Sigmoid colon (tissue), 6 donors: ENCODE measurements at regions not wholly inside any gene's neighbourhood (a gene's known extent, or its start where the extent isn't known, plus 50 kb on each side); places are given as distances from the start of the nearest gene placed in this dataset.

ENCODE experiments used
- DNase-seq: peaks from one replicate; pipeline ENCODE4 v3.0.0-alpha.2; 2019
- H3K27ac ChIP-seq, 4 donors: fragments of 200-600 bp; sonication (generic); one replicate each; pipeline ENCODE4 v1.5.1; 2016 to 2019; ENCODE audit warnings: mild to moderate bottlenecking in 1 of 4
- H3K27me3 ChIP-seq, 3 donors: fragments of 200-600 bp; sonication (generic); one replicate each; pipeline ENCODE4 v1.5.1; 2019; ENCODE audit warnings: mild to moderate bottlenecking in 1 of 3
- H3K36me3 ChIP-seq, 4 donors: fragments of 200-600 bp; sonication (generic); one replicate each; pipeline ENCODE4 v1.5.1; 2016 to 2019
- H3K4me1 ChIP-seq, 4 donors: fragments of 200-600 bp; sonication (generic); one replicate each; pipeline ENCODE4 v1.5.1; 2017 to 2019
- H3K4me3 ChIP-seq, 4 donors: fragments of 200-600 bp; sonication (generic); one replicate each; pipeline ENCODE4 v1.5.1; 2017 to 2019; ENCODE audit warnings: mild to moderate bottlenecking in 2 of 4, moderate library complexity in 1 of 4
- H3K9me3 ChIP-seq, 4 donors: fragments of 200-600 bp in 3 of 4; sonication (generic) in 3 of 4; one replicate each; pipeline versions ENCODE4 v1.5.1 to v1.6.1; 2013 to 2019
- EP300 ChIP-seq, 4 donors: sonication (generic); formaldehyde crosslinking; IDR thresholded peaks; one replicate each; pipeline ENCODE4 v1.6.1; 2017; ENCODE audit warnings: antibody characterized with exemption in 4 of 4
- POLR2A ChIP-seq, 2 donors: fragments of 450-650 bp; IDR thresholded peaks; one replicate each; pipeline ENCODE4 v1.6.1; 2016; ENCODE audit warnings: antibody characterized with exemption in 2 of 2, mild to moderate bottlenecking in 2 of 2, moderate library complexity in 2 of 2
- POLR2AphosphoS5 ChIP-seq, 4 donors: sonication (generic); formaldehyde crosslinking; IDR thresholded peaks; one replicate each; pipeline ENCODE4 v1.6.1; 2017; ENCODE audit warnings: antibody characterized with exemption in 4 of 4
- WGBS, 2 donors: extraction: QIAGEN DNeasy Blood & Tissue Kit; methylation state at CpG; one replicate each; pipeline ENCODE4 v1.1.7; 2013; 5-methylcytosine and 5-hydroxymethylcytosine counted together
- intact Hi-C: fragments of 100-400 bp; cut with DNase I; formaldehyde crosslinking; loops from one replicate; pipeline ENCODE4 v1.15.1; 2023
- TF ChIP-seq, protein P1 (sequence below), 4 experiments: fragments of 450-650 bp in 3 of 4; fragments of 200-600 bp in 1 of 4; IDR thresholded peaks; one replicate each; pipeline ENCODE4 v1.5.1; 2016 to 2019; ENCODE audit warnings: antibody characterized with exemption in 4 of 4, mild to moderate bottlenecking in 3 of 4, moderate library complexity in 2 of 4
- donor health status: healthy with polysubstance abuse.
- donor health status: healthy.

DNA sequence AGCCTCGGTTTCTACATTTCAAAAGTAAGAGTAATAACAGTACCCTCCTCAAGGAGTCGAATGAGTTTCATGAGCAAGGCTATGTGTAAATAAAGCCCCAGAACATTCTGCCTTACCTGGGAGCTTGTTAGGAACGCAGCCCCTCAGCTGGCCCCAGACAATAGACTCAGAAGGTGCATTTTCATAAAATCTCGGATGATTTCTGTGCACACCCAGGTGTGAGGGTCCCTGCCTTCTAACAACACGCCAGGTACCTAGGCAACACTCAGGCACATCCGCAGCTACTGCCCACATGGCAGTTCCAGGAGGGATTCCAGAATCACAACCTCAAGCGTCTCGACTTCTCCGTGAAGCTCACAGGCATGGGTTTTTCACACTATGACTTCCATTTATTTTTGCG, 226.5 kb upstream of the CDH4 start:
- Histone ChIP-seq H3K27ac (no peak overlapping the region), H3K4me1 (no peaks in the 10 kb centered on the region), H3K9me3 (no peaks in the 10 kb centered on the region), H3K27me3 (peaks cover 0 to 3% (median 0%) of the 10 kb centered on the region in 3 donors), H3K36me3 (no peaks in the 10 kb centered on the region), H3K4me3 (no peak overlapping the region)
- no peak for DNase-seq
- 78 to 87% methylated on average over 10 of the region's 10 CpGs for WGBS, 2 donors
- TF ChIP-seq, protein P1, sequence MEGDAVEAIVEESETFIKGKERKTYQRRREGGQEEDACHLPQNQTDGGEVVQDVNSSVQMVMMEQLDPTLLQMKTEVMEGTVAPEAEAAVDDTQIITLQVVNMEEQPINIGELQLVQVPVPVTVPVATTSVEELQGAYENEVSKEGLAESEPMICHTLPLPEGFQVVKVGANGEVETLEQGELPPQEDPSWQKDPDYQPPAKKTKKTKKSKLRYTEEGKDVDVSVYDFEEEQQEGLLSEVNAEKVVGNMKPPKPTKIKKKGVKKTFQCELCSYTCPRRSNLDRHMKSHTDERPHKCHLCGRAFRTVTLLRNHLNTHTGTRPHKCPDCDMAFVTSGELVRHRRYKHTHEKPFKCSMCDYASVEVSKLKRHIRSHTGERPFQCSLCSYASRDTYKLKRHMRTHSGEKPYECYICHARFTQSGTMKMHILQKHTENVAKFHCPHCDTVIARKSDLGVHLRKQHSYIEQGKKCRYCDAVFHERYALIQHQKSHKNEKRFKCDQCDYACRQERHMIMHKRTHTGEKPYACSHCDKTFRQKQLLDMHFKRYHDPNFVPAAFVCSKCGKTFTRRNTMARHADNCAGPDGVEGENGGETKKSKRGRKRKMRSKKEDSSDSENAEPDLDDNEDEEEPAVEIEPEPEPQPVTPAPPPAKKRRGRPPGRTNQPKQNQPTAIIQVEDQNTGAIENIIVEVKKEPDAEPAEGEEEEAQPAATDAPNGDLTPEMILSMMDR (IDR thresholded peaks at IDR 0.05): no peak
- TF ChIP-seq EP300 (IDR thresholded peaks at IDR 0.05) (no peak), POLR2AphosphoS5 (IDR thresholded peaks at IDR 0.05) (no peak), POLR2A (IDR thresholded peaks at IDR 0.05) (no peak)
- intact Hi-C loops: no loop called here

DNA sequence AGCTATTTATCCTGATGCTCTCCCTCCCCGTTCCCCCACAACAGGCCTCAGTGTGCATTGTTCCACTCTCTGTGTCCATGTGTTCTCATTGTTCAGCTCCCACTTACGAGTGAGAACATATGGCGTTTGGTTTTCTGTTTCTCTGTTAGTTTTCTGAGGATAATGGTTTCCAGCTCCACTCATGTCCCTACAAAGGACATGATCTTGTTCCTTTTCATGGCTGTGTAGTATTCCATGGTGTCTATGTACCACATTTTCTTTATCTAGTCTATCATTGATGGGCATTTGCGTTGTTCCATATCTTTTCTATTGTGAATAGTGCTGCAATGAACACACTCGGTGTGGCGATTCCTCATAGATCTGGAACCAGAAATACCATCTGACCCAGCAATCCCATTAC, 225.9 kb upstream of the CDH4 start:
- no peak for TF ChIP-seq POLR2AphosphoS5 (IDR thresholded peaks at IDR 0.05)
- no peak for TF ChIP-seq EP300 (IDR thresholded peaks at IDR 0.05)
- no peak for TF ChIP-seq POLR2A (IDR thresholded peaks at IDR 0.05)
- TF ChIP-seq, protein P1 (IDR thresholded peaks at IDR 0.05): no peak
- 93 to 95% methylated on average over 6 of the region's 6 CpGs for WGBS, 2 donors
- H3K4me3 ChIP-seq: no peak overlapping the region
- no peak for DNase-seq
- H3K9me3 ChIP-seq: no peaks in the 10 kb centered on the region
- no peaks in the 10 kb centered on the region for H3K4me1 ChIP-seq
- H3K27ac ChIP-seq: no peak overlapping the region
- no peaks in the 10 kb centered on the region for H3K36me3 ChIP-seq
- intact Hi-C loops: no loop called here
- H3K27me3 ChIP-seq: peaks cover 0 to 3% (median 0%) of the 10 kb centered on the region in 3 donors

DNA sequence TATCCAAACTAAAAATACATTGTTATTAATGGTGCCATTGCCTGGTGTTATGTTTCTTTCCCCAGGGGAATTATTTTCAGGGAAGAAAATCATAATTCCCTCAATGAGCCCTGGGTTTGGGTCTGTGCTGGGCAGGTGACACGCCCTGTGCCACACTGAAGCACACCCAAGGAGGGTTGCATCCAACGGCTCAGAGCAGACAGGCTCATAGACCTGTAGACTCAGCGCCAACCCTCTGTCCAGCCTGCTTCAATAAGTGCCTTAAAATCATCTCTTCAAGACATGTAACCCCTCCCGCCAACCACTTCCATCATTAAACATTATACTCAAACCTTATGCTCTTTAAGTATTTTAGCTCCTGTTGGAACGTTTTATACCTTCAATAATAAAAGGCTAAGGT, 225.3 kb upstream of the CDH4 start:
- peaks cover 0 to 3% (median 0%) of the 10 kb centered on the region in 3 donors for H3K27me3 ChIP-seq
- H3K27ac ChIP-seq: no peak overlapping the region
- TF ChIP-seq POLR2A (IDR thresholded peaks at IDR 0.05): no peak
- no peaks in the 10 kb centered on the region for H3K4me1 ChIP-seq
- no peaks in the 10 kb centered on the region for H3K9me3 ChIP-seq
- 68 to 85% methylated on average over 5 of the region's 5 CpGs for WGBS, 2 donors
- no peak for DNase-seq
- intact Hi-C loops: no loop called here
- H3K36me3 ChIP-seq: no peaks in the 10 kb centered on the region
- H3K4me3 ChIP-seq: no peak overlapping the region

DNA sequence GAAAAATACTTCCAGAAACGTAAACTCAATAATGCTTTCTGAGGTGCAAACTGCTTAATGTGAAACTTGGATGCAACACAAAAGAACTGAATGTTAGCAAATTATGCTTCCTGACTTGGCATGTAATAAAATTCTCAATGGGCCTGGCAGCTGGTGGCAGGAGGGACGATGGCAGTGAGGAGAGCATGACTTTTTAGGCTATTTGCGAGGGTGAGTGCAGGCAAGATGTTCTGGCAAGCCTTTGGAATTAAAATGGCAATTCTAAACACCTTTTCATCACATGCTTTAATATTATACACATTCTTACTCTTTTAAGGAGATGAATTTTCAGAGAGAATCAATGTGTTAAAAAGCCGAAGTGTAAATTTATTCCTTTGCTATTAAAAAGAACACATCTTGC, 224.8 kb upstream of the CDH4 start:
- H3K27me3 ChIP-seq: peaks cover 0 to 3% (median 0%) of the 10 kb centered on the region in 3 donors
- no peaks in the 10 kb centered on the region for H3K9me3 ChIP-seq
- no peaks in the 10 kb centered on the region for H3K4me1 ChIP-seq
- WGBS, 2 donors: 77 to 80% methylated on average over 4 of the region's 4 CpGs
- no peak overlapping the region for H3K4me3 ChIP-seq
- intact Hi-C loops: no loop called here
- H3K27ac ChIP-seq: peak overlapping the region in 1 of 4 donors; percentile 20
- TF ChIP-seq, protein P1 (IDR thresholded peaks at IDR 0.05): no peak
- no peak for TF ChIP-seq EP300 (IDR thresholded peaks at IDR 0.05)
- no peak for TF ChIP-seq POLR2AphosphoS5 (IDR thresholded peaks at IDR 0.05)
- TF ChIP-seq POLR2A (IDR thresholded peaks at IDR 0.05): no peak
- no peak for DNase-seq
- no peaks in the 10 kb centered on the region for H3K36me3 ChIP-seq

DNA sequence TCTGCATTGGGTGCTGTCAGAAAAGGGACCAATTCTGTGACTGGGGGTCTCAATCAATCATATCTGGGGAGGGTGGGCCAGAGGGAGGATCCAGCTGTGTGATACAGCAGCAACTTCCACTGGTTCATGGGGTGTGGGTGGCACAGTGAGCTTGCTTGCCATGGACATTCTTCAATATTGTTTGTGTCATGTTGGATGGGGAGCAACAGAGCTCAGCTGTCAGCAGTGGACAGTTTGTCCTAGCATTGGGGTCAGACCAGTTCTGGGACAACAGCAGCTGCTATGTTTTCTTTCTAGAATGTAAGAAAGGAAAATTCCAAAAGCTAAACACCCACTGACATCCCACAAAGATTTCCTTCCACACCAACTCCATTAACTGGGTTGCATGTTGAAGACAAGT, 221.9 kb upstream of the CDH4 start:
- Histone ChIP-seq H3K27me3 (no peaks in the 10 kb centered on the region), H3K36me3 (no peaks in the 10 kb centered on the region), H3K4me3 (no peak overlapping the region), H3K27ac (no peak overlapping the region), H3K4me1 (no peaks in the 10 kb centered on the region), H3K9me3 (no peaks in the 10 kb centered on the region)
- intact Hi-C loops: no loop called here
- TF ChIP-seq POLR2AphosphoS5 (IDR thresholded peaks at IDR 0.05): no peak
- no peak for TF ChIP-seq EP300 (IDR thresholded peaks at IDR 0.05)
- DNase-seq: no peak

DNA sequence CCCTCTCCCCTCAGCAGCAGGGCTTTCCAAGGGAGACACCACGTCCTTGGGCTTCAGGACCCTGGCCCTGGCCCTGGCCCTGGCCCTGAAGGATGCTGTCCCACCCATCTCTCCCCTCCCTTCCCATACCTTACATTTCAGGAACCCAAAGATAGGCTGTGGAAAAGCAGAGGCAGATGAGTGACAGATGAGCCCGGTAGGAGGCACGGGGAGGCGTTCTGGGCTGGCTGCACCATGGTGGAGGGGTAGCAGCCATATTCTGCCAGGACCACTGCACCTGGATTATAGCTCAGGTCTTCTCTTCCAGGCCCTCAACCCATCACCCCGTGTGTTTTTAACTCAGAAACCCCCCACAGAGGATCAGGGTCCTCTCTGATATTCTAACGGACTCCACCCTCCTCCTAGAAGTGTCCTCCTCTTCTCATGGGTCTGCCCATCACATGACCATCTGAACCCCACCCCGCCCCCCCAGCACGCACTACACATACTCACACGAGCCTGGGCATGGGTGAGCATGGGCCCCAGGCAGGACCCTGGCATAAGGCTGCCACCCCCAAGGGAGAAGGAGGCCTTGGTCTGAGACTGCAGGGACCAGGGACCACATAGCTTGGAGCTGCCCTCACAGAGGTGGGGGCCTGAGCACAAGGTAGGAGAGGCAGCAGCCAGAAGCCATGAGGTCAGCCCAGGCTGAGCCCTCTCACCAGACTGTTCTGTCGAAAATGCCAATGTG, 220.8 kb upstream of the CDH4 start:
- no peak overlapping the region for H3K27ac ChIP-seq
- no peaks in the 10 kb centered on the region for H3K9me3 ChIP-seq
- no peak overlapping the region for H3K4me3 ChIP-seq
- 46 to 65% methylated on average over 10 of the region's 10 CpGs for WGBS, 2 donors
- H3K27me3 ChIP-seq: no peaks in the 10 kb centered on the region
- TF ChIP-seq EP300 (IDR thresholded peaks at IDR 0.05): no peak
- TF ChIP-seq, protein P1 (IDR thresholded peaks at IDR 0.05): no peak
- TF ChIP-seq POLR2A (IDR thresholded peaks at IDR 0.05): no peak
- no peak for TF ChIP-seq POLR2AphosphoS5 (IDR thresholded peaks at IDR 0.05)
- DNase-seq: no peak
- intact Hi-C loops: no loop called here
- H3K36me3 ChIP-seq: no peaks in the 10 kb centered on the region
- no peaks in the 10 kb centered on the region for H3K4me1 ChIP-seq
